Gastroesophageal sphincter (tissue), 4 donors: ENCODE measurements at regions not wholly inside any gene's neighbourhood (a gene's known extent, or its start where the extent isn't known, plus 50 kb on each side); places are given as distances from the start of the nearest gene placed in this dataset.
"Not testable (repeated sequence)": the region's sequence is repeated elsewhere in the genome, so short reads cannot be mapped to it uniquely, and the experiment has no call there.

Experiments
- ATAC-seq: fragments of 150-250 bp; one replicate; pipeline ENCODE4 v1.9.1; 2016; ENCODE audit warnings: mild to moderate bottlenecking, moderate library complexity
- H3K27ac ChIP-seq, 4 donors: fragments of 200-600 bp; sonication (generic) in 3 of 4; 1 replicate in 3 of 4; 2 replicates in 1 of 4; pipeline ENCODE4 v1.5.1; 2016 to 2019
- H3K27me3 ChIP-seq: fragments of 200-600 bp; sonication (generic); one replicate; pipeline ENCODE4 v1.5.1; 2019
- H3K36me3 ChIP-seq, 2 donors: fragments of 200-600 bp; sonication (generic); one replicate each; pipeline ENCODE4 v1.5.1; 2019; ENCODE audit warnings: control low read depth in 1 of 2
- H3K4me1 ChIP-seq, 3 donors: fragments of 200-600 bp; sonication (generic); 1 replicate in 2 of 3; 2 replicates in 1 of 3; pipeline ENCODE4 v1.5.1; 2016 to 2019; ENCODE audit warnings: control low read depth in 2 of 3
- H3K4me3 ChIP-seq, 2 donors: fragments of 200-600 bp; sonication (generic); one replicate each; pipeline ENCODE4 v1.5.1; 2019; ENCODE audit warnings: mild to moderate bottlenecking in 1 of 2, moderate library complexity in 1 of 2
- H3K9me3 ChIP-seq, 3 donors: fragments of 200-600 bp; sonication (generic); one replicate each; pipeline ENCODE4 v1.5.1; 2017 to 2019; ENCODE audit warnings: control low read depth in 2 of 3
- CTCF ChIP-seq, 4 experiments: fragments of 200-600 bp in 2 of 4; fragments of 450-650 bp in 2 of 4; sonication (generic) in 1 of 4; IDR thresholded peaks; one replicate each; pipeline ENCODE4 v1.5.1; 2017 to 2019; ENCODE audit warnings: antibody characterized with exemption in 4 of 4, mild to moderate bottlenecking in 2 of 4, moderate library complexity in 2 of 4
- EP300 ChIP-seq: sonication (generic); formaldehyde crosslinking; IDR thresholded peaks from one replicate; pipeline ENCODE4 v1.6.1; 2017; ENCODE audit warnings: antibody characterized with exemption, mild to moderate bottlenecking
- POLR2A ChIP-seq, 2 donors: fragments of 450-650 bp; IDR thresholded peaks; one replicate each; pipeline ENCODE4 v1.6.1; 2017; ENCODE audit warnings: antibody characterized with exemption in 2 of 2, mild to moderate bottlenecking in 2 of 2, moderate library complexity in 1 of 2
- POLR2AphosphoS5 ChIP-seq: sonication (generic); formaldehyde crosslinking; IDR thresholded peaks from one replicate; pipeline ENCODE4 v1.6.1; 2017; ENCODE audit warnings: antibody characterized with exemption
- WGBS, 2 donors: methylation state at CpG; one replicate each; pipeline ENCODE4 v1.1.5; 2018; ENCODE audit warnings: low coverage in 1 of 2; 5-methylcytosine and 5-hydroxymethylcytosine counted together

- ATAC-seq: no peak
- no peaks in the 10 kb centered on the region for H3K27me3 ChIP-seq
- 94 to 100% methylated on average over 4 to 6 of the region's 11 CpGs for WGBS, 2 donors
- TF ChIP-seq CTCF (IDR thresholded peaks at IDR 0.05) (no peak), POLR2AphosphoS5 (no peak), EP300 (no peak), POLR2A (IDR thresholded peaks at IDR 0.05) (no peak)
- no peaks in the 10 kb centered on the region for H3K36me3 ChIP-seq
- peak overlapping the region in 3 of 4 donors; percentile 72 to 83 (median 82) for H3K27ac ChIP-seq
- H3K4me3 ChIP-seq: no peak overlapping the region
- H3K9me3 ChIP-seq: peaks cover 0 to 6% (median 0%) of the 10 kb centered on the region in 3 donors
- peaks cover 0 to 71% (median 32%) of the 10 kb centered on the region in 3 donors for H3K4me1 ChIP-seq
Observed at GRCh38 chr17:83191388-83192160, 112.2 kb downstream of the METRNL start.

- H3K4me1 ChIP-seq: peaks cover 0 to 78% (median 33%) of the 10 kb centered on the region in 3 donors
- no peaks in the 10 kb centered on the region for H3K36me3 ChIP-seq
- ATAC-seq: peak; percentile 65
- H3K9me3 ChIP-seq: peaks cover 0 to 6% (median 0%) of the 10 kb centered on the region in 3 donors
- H3K4me3 ChIP-seq: no peak overlapping the region
- 80% methylated on average over 2 of the region's 13 CpGs; no CpG with 5 or more reads in 1 of the 2 donors for WGBS, 2 donors
- H3K27ac ChIP-seq: peak overlapping the region in 3 of 4 donors; percentile 72 to 83 (median 82)
- H3K27me3 ChIP-seq: no peaks in the 10 kb centered on the region
- TF ChIP-seq POLR2AphosphoS5 (no peak), EP300 (no peak), POLR2A (IDR thresholded peaks at IDR 0.05) (no peak), CTCF (IDR thresholded peaks at IDR 0.05) (no peak)
Observed at GRCh38 chr17:83192161-83192788, 112.9 kb downstream of the METRNL start.

GRCh38 chr17:83192789-83193335 is 113.5 kb downstream of the METRNL start:
- not testable (repeated sequence) for H3K27ac ChIP-seq, H3K4me3 ChIP-seq, ATAC-seq, H3K9me3 ChIP-seq, H3K27me3 ChIP-seq, H3K36me3 ChIP-seq
- peaks cover 0 to 78% (median 33%) of the 10 kb centered on the region in 3 donors for H3K4me1 ChIP-seq
- WGBS, 2 donors: no CpG with 5 or more reads among the region's 2 CpGs

GRCh38 chr17:83193336-83194185 is 114.2 kb downstream of the METRNL start:
- WGBS, 2 donors: 44 to 87% methylated on average over 2 to 5 of the region's 13 CpGs
- Histone ChIP-seq H3K27me3 (no peaks in the 10 kb centered on the region), H3K9me3 (no peaks in the 10 kb centered on the region), H3K4me3 (no peak overlapping the region), H3K36me3 (no peaks in the 10 kb centered on the region), H3K27ac (peak overlapping the region in 2 of 4 donors; percentile 51 to 69), H3K4me1 (peaks cover 0 to 78% (median 33%) of the 10 kb centered on the region in 3 donors)
- ATAC-seq: no peak
- TF ChIP-seq POLR2A (IDR thresholded peaks at IDR 0.05) (no peak), EP300 (no peak), POLR2AphosphoS5 (no peak)

GRCh38 chr17:83194186-83194561 is 114.8 kb downstream of the METRNL start:
- ATAC-seq: no peak
- Histone ChIP-seq H3K4me3 (no peak overlapping the region), H3K9me3 (no peaks in the 10 kb centered on the region), H3K27me3 (no peaks in the 10 kb centered on the region), H3K36me3 (no peaks in the 10 kb centered on the region), H3K4me1 (peaks cover 0 to 74% (median 31%) of the 10 kb centered on the region in 3 donors), H3K27ac (peak overlapping the region in 2 of 4 donors; percentile 51 to 69)
- TF ChIP-seq EP300 (no peak), CTCF (IDR thresholded peaks at IDR 0.05) (no peak), POLR2AphosphoS5 (no peak), POLR2A (IDR thresholded peaks at IDR 0.05) (no peak)
- 33 to 80% methylated on average over 1 of the region's 7 CpGs for WGBS, 2 donors
